ENCODE measurements at regions not wholly inside any gene's neighbourhood (a gene's known extent, or its start where the extent isn't known, plus 50 kb on each side); places are given as distances from the start of the nearest gene placed in this dataset.

GRCh38 chr11:36865846-36866245 lies 267.8 kb upstream of the RAG2 start:
- Histone ChIP-seq H3K27me3 (no peaks in the 10 kb centered on the region), H3K36me3 (no peaks in the 10 kb centered on the region), H3K27ac (no peak overlapping the region), H3K9me3 (replicated peaks in 1 of 11) (no peaks in the 10 kb centered on the region), H3K4me2 (no peak overlapping the region), H3K4me1 (no peaks in the 10 kb centered on the region), H3K4me3 (no peak overlapping the region), H4K20me1 (no peaks in the 10 kb centered on the region), H3K9ac (no peak overlapping the region)
- TF ChIP-seq Cebpa-rat (IDR thresholded peaks at IDR 0.05): no peak

DNA sequence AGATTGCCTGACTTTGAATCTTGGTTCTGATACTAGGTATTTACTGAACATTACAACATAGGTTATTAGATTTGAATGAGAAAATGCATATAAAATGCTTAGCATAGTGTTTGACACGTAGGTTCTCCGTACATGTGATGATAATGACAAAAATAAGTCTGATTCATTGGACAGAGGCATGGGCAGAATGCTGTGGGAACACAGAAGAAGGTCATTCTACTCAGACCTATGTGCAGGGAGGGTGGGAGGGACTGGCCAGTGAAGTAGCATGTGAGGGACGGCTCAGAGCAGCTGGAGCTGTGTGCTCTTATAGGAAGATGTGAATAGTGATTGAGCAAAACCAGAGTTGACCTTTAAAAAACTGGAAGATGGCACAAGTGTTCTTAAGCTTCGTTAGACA lies 256.8 kb upstream of the RAG2 start:
- Histone ChIP-seq H4K20me1 (no peaks in the 10 kb centered on the region), H3K4me2 (no peak overlapping the region), H3K9me3 (replicated peaks in 1 of 11) (peaks cover 0 to 4% (median 0%) of the 10 kb centered on the region in 11 experiments; a peak in 2 of 22 replicates), H3K9ac (no peak overlapping the region), H3K4me1 (no peaks in the 10 kb centered on the region), H3K27me3 (no peaks in the 10 kb centered on the region), H3K4me3 (no peak overlapping the region), H3K27ac (no peak overlapping the region), H3K36me3 (no peaks in the 10 kb centered on the region)
- no peak for TF ChIP-seq Cebpa-rat (IDR thresholded peaks at IDR 0.05)

GRCh38 chr11:36848660-36849059 lies 250.6 kb upstream of the RAG2 start:
- H3K9me3 ChIP-seq (replicated peaks in 1 of 11): no peaks in the 10 kb centered on the region
- no peaks in the 10 kb centered on the region for H4K20me1 ChIP-seq
- no peak for TF ChIP-seq Cebpa-rat (IDR thresholded peaks at IDR 0.05)
- H3K27me3 ChIP-seq: no peaks in the 10 kb centered on the region
- H3K4me1 ChIP-seq: no peaks in the 10 kb centered on the region
- no peak overlapping the region for H3K4me3 ChIP-seq
- H3K4me2 ChIP-seq: no peak overlapping the region
- H3K9ac ChIP-seq: no peak overlapping the region
- H3K36me3 ChIP-seq: no peaks in the 10 kb centered on the region
- no peak overlapping the region for H3K27ac ChIP-seq

GRCh38 chr11:36840378-36840777 lies 242.3 kb upstream of the RAG2 start:
- Histone ChIP-seq H3K9ac (no peak overlapping the region), H3K4me1 (no peaks in the 10 kb centered on the region)
- TF ChIP-seq Cebpa-rat (IDR thresholded peaks at IDR 0.05): no peak

GRCh38 chr11:36837831-36838437 lies 239.9 kb upstream of the RAG2 start:
- Histone ChIP-seq H3K4me3 (no peak overlapping the region), H3K9me3 (replicated peaks in 1 of 11) (peaks cover 0 to 22% (median 6%) of the 10 kb centered on the region in 11 experiments; a peak in 6 of 22 replicates), H3K9ac (no peak overlapping the region), H3K27me3 (no peaks in the 10 kb centered on the region), H3K36me3 (no peaks in the 10 kb centered on the region), H4K20me1 (no peaks in the 10 kb centered on the region), H3K27ac (no peak overlapping the region), H3K4me1 (no peaks in the 10 kb centered on the region), H3K4me2 (no peak overlapping the region)
- no peak for TF ChIP-seq Cebpa-rat (IDR thresholded peaks at IDR 0.05)

More at GRCh38 chr11:36840378-36840777, 242.3 kb upstream of the RAG2 start:
- no peak overlapping the region for H3K4me2 ChIP-seq
- H3K27ac ChIP-seq: no peak overlapping the region
- no peaks in the 10 kb centered on the region for H3K27me3 ChIP-seq
- no peaks in the 10 kb centered on the region for H4K20me1 ChIP-seq
- H3K4me3 ChIP-seq: no peak overlapping the region
- peaks cover 0 to 19% (median 6%) of the 10 kb centered on the region in 11 experiments; a peak in 6 of 22 replicates for H3K9me3 ChIP-seq (replicated peaks in 1 of 11)
- no peaks in the 10 kb centered on the region for H3K36me3 ChIP-seq

GRCh38 chr11:36825251-36825650 lies 227.2 kb upstream of the RAG2 start:
- H3K4me1 ChIP-seq: no peaks in the 10 kb centered on the region
- H3K9me3 ChIP-seq (replicated peaks in 1 of 11): no peaks in the 10 kb centered on the region
- no peak overlapping the region for H3K9ac ChIP-seq
- H4K20me1 ChIP-seq: no peaks in the 10 kb centered on the region
- no peaks in the 10 kb centered on the region for H3K27me3 ChIP-seq
- no peaks in the 10 kb centered on the region for H3K36me3 ChIP-seq
- no peak overlapping the region for H3K4me3 ChIP-seq
- TF ChIP-seq Cebpa-rat (IDR thresholded peaks at IDR 0.05): no peak
- no peak overlapping the region for H3K4me2 ChIP-seq
- no peak overlapping the region for H3K27ac ChIP-seq

DNA sequence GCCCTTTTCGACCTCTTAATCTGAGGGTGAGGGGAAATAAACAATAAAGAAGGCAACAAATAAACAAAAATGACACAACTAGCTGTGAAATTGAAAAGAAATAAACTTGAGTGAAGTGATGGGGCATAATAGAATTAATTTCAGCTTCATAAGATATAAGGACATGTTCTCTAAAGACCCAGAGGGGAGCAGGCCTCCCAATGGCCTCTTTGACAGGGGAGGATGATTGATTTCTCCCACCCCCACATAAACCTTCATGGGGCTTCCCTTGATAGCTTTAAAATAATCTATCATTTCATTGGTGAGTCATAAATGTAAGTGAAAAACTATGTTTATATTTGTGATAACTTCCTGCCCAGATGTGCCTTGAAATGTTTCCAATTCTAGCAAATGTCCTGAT lies 226.3 kb upstream of the RAG2 start:
- no peaks in the 10 kb centered on the region for H3K4me1 ChIP-seq
- H4K20me1 ChIP-seq: no peaks in the 10 kb centered on the region
- H3K4me2 ChIP-seq: no peak overlapping the region
- no peak overlapping the region for H3K27ac ChIP-seq
- no peaks in the 10 kb centered on the region for H3K27me3 ChIP-seq
- no peaks in the 10 kb centered on the region for H3K9me3 ChIP-seq (replicated peaks in 1 of 11)
- H3K36me3 ChIP-seq: no peaks in the 10 kb centered on the region
- H3K9ac ChIP-seq: no peak overlapping the region
- no peak for TF ChIP-seq Cebpa-rat (IDR thresholded peaks at IDR 0.05)
- no peak overlapping the region for H3K4me3 ChIP-seq

GRCh38 chr11:36822829-36823228 lies 224.8 kb upstream of the RAG2 start:
- H3K27ac ChIP-seq: no peak overlapping the region
- no peak overlapping the region for H3K4me2 ChIP-seq
- no peak overlapping the region for H3K9ac ChIP-seq
- no peaks in the 10 kb centered on the region for H4K20me1 ChIP-seq
- H3K9me3 ChIP-seq (replicated peaks in 1 of 11): no peaks in the 10 kb centered on the region
- H3K4me3 ChIP-seq: no peak overlapping the region
- no peaks in the 10 kb centered on the region for H3K27me3 ChIP-seq
- H3K36me3 ChIP-seq: no peaks in the 10 kb centered on the region
- no peak for TF ChIP-seq Cebpa-rat (IDR thresholded peaks at IDR 0.05)
- H3K4me1 ChIP-seq: no peaks in the 10 kb centered on the region

- Histone ChIP-seq H3K9ac (no peak overlapping the region), H3K9me3 (replicated peaks in 1 of 11) (peaks cover 0 to 9% (median 0%) of the 10 kb centered on the region in 11 experiments; a peak in 1 of 22 replicates), H3K36me3 (no peaks in the 10 kb centered on the region), H3K4me2 (no peak overlapping the region), H3K4me1 (no peaks in the 10 kb centered on the region; a peak in 1 of 20 replicates), H3K27ac (no peak overlapping the region), H3K4me3 (no peak overlapping the region), H4K20me1 (no peaks in the 10 kb centered on the region), H3K27me3 (no peaks in the 10 kb centered on the region)
- TF ChIP-seq Cebpa-rat (IDR thresholded peaks at IDR 0.05): no peak
Observed at GRCh38 chr11:36818410-36818809, 220.4 kb upstream of the RAG2 start.

- Histone ChIP-seq H3K4me2 (no peak overlapping the region), H4K20me1 (no peaks in the 10 kb centered on the region), H3K9me3 (replicated peaks in 1 of 11) (peaks cover 0 to 9% (median 0%) of the 10 kb centered on the region in 11 experiments; a peak in 1 of 22 replicates), H3K27me3 (no peaks in the 10 kb centered on the region), H3K27ac (no peak overlapping the region), H3K4me1 (no peaks in the 10 kb centered on the region; a peak in 1 of 20 replicates), H3K4me3 (no peak overlapping the region), H3K36me3 (no peaks in the 10 kb centered on the region), H3K9ac (no peak overlapping the region)
- no peak for TF ChIP-seq Cebpa-rat (IDR thresholded peaks at IDR 0.05)
Observed at GRCh38 chr11:36817336-36817965, 219.4 kb upstream of the RAG2 start.

Data from BLaER1 treated with 17β-estradiol and CSF1 and Interleukin-3, amounts not matched to agents 10 nM and 100 nM (cell line).